Myocyte (in vitro differentiated cells): ENCODE measurements at regions not wholly inside any gene's neighbourhood (a gene's known extent, or its start where the extent isn't known, plus 50 kb on each side); places are given as distances from the start of the nearest gene placed in this dataset.
A peak's percentile ranks its signal among the peaks of the same experiment; 100 is the strongest.
"Not testable (repeated sequence)": the region's sequence is repeated elsewhere in the genome, so short reads cannot be mapped to it uniquely, and the experiment has no call there.

Source experiments
- DNase-seq: peaks from one replicate; pipeline ENCODE4 v3.0.0-alpha.2; 2012; ENCODE audit warnings: low read depth

GRCh38 chr3:145006271-145006670 lies 1034.6 kb downstream of the DIPK2A start:
- DNase-seq, result no peak

- no peak for DNase-seq
Observed at GRCh38 chr3:145013931-145014330, 1042.3 kb downstream of the DIPK2A start.

GRCh38 chr3:145015253-145015652 lies 1043.6 kb downstream of the DIPK2A start:
- peak; percentile 27 for DNase-seq

GRCh38 chr3:145017959-145018358 lies 1046.3 kb downstream of the DIPK2A start:
- DNase-seq, result peak; percentile 60

- no peak for DNase-seq
Observed at GRCh38 chr3:145022447-145022846, 1050.8 kb downstream of the DIPK2A start.

- no peak for DNase-seq
Observed at GRCh38 chr3:145024700-145025099, 1053.1 kb downstream of the DIPK2A start.

- DNase-seq, result not testable (repeated sequence)
Observed at GRCh38 chr3:145027186-145027585, 1055.6 kb downstream of the DIPK2A start.

- no peak for DNase-seq
Observed at GRCh38 chr3:145032791-145033190, 1061.2 kb downstream of the DIPK2A start.

- DNase-seq, result no peak
Observed at GRCh38 chr3:145035682-145036081, 1064.1 kb downstream of the DIPK2A start.

GRCh38 chr3:145054055-145054454 lies 1082.4 kb downstream of the DIPK2A start:
- DNase-seq, result not testable (repeated sequence)

GRCh38 chr3:145055375-145056076 lies 1083.9 kb downstream of the DIPK2A start:
- DNase-seq, result no peak

GRCh38 chr3:145058483-145058882 lies 1086.9 kb downstream of the DIPK2A start:
- no peak for DNase-seq

- no peak for DNase-seq
Observed at GRCh38 chr3:145063616-145064015, 1092.0 kb downstream of the DIPK2A start.

GRCh38 chr3:145070795-145071194 lies 1090.2 kb downstream of the PLOD2 start:
- no peak for DNase-seq

GRCh38 chr3:145079436-145079835 lies 1081.5 kb downstream of the PLOD2 start:
- DNase-seq, result no peak

GRCh38 chr3:145087038-145087437 lies 1073.9 kb downstream of the PLOD2 start:
- DNase-seq, result no peak

GRCh38 chr3:145088917-145089316 lies 1072.1 kb downstream of the PLOD2 start:
- DNase-seq, result no peak

GRCh38 chr3:145089337-145089736 lies 1071.6 kb downstream of the PLOD2 start:
- DNase-seq, result no peak

GRCh38 chr3:145094355-145094941 lies 1066.5 kb downstream of the PLOD2 start:
- peak; percentile 66 for DNase-seq

GRCh38 chr3:145111141-145111540 lies 1049.8 kb downstream of the PLOD2 start:
- DNase-seq, result not testable (repeated sequence)

- DNase-seq, result no peak
Observed at GRCh38 chr3:145116769-145117168, 1044.2 kb downstream of the PLOD2 start.

GRCh38 chr3:145118303-145118702 lies 1042.7 kb downstream of the PLOD2 start:
- DNase-seq, result no peak
